Retina (tissue), 1 donor: ENCODE measurements at regions not wholly inside any gene's neighbourhood (a gene's known extent, or its start where the extent isn't known, plus 50 kb on each side); places are given as distances from the start of the nearest gene placed in this dataset.
A peak's percentile ranks its signal among the peaks of the same experiment; 100 is the strongest.
"Not testable (repeated sequence)": the region's sequence is repeated elsewhere in the genome, so short reads cannot be mapped to it uniquely, and the experiment has no call there.

Experiments used
- DNase-seq: peaks from one replicate; pipeline ENCODE4 v3.0.0-alpha.2; 2016

GRCh38 chr9:22508354-22508753 lies 61.7 kb downstream of the DMRTA1 start:
- DNase-seq: not testable (repeated sequence)

- no peak for DNase-seq
Measured at GRCh38 chr9:22508790-22509189, 62.2 kb downstream of the DMRTA1 start.

- no peak for DNase-seq
Measured at GRCh38 chr9:22512495-22512894, 65.9 kb downstream of the DMRTA1 start.

- DNase-seq: no peak
Measured at GRCh38 chr9:22514871-22515270, 68.2 kb downstream of the DMRTA1 start.

- no peak for DNase-seq
Measured at GRCh38 chr9:22522206-22522740, 75.6 kb downstream of the DMRTA1 start.

- DNase-seq: peak; percentile 12
Measured at GRCh38 chr9:22528485-22528884, 81.9 kb downstream of the DMRTA1 start.

- DNase-seq: no peak
Measured at GRCh38 chr9:22529426-22530199, 83.0 kb downstream of the DMRTA1 start.

- no peak for DNase-seq
Measured at GRCh38 chr9:22535780-22536179, 89.2 kb downstream of the DMRTA1 start.

GRCh38 chr9:22537721-22538120 lies 91.1 kb downstream of the DMRTA1 start:
- DNase-seq: no peak

GRCh38 chr9:22548625-22549024 lies 102.0 kb downstream of the DMRTA1 start:
- DNase-seq: no peak

GRCh38 chr9:22574740-22575139 lies 128.1 kb downstream of the DMRTA1 start:
- DNase-seq: no peak

GRCh38 chr9:22580788-22581187 lies 134.2 kb downstream of the DMRTA1 start:
- no peak for DNase-seq

- DNase-seq: no peak
Measured at GRCh38 chr9:22582221-22582620, 135.6 kb downstream of the DMRTA1 start.

- no peak for DNase-seq
Measured at GRCh38 chr9:22588918-22589317, 142.3 kb downstream of the DMRTA1 start.

- DNase-seq: no peak
Measured at GRCh38 chr9:22590336-22591033, 143.9 kb downstream of the DMRTA1 start.

- no peak for DNase-seq
Measured at GRCh38 chr9:22595805-22596204, 149.2 kb downstream of the DMRTA1 start.

- DNase-seq: no peak
Measured at GRCh38 chr9:22617156-22617555, 170.5 kb downstream of the DMRTA1 start.

GRCh38 chr9:22622815-22623214 lies 176.2 kb downstream of the DMRTA1 start:
- peak; percentile 4 for DNase-seq

GRCh38 chr9:22623236-22623635 lies 176.6 kb downstream of the DMRTA1 start:
- DNase-seq: peak; percentile 12

- no peak for DNase-seq
Measured at GRCh38 chr9:22625540-22625939, 178.9 kb downstream of the DMRTA1 start.

GRCh38 chr9:22643541-22643940 lies 196.9 kb downstream of the DMRTA1 start:
- DNase-seq: no peak

GRCh38 chr9:22645893-22646292 lies 199.3 kb downstream of the DMRTA1 start:
- DNase-seq: no peak

- no peak for DNase-seq
Measured at GRCh38 chr9:22649384-22649783, 202.8 kb downstream of the DMRTA1 start.

- DNase-seq: no peak
Measured at GRCh38 chr9:22650145-22650544, 203.5 kb downstream of the DMRTA1 start.
